ENCODE measurements at regions not wholly inside any gene's neighbourhood (a gene's known extent, or its start where the extent isn't known, plus 50 kb on each side); places are given as distances from the start of the nearest gene placed in this dataset.

- no TSS peak for BruUV-seq (replicated peaks)
- no peak for FAIRE-seq
- ChIA-PET POLR2A (no interaction called here), CTCF (no interaction called here)
- intact Hi-C loops (cut with micrococcal nuclease), result no loop called here
- TF ChIP-seq EZH2 (IDR thresholded peaks at IDR 0.05; ENCODE audit: borderline replicate concordance, low read depth, low read length, severe bottlenecking) (no peak), CTCF (IDR thresholded peaks at IDR 0.05; ENCODE audit: extremely low read depth in 1 of 2, insufficient read depth in 1 of 2, low read depth in 1 of 2, low read length in 2 of 2) (no peak), GATA2 (IDR thresholded peaks at IDR 0.05; ENCODE audit: insufficient read depth, insufficient read length, low read depth, low read length) (no peak), POLR2A (IDR thresholded peaks at IDR 0.05; ENCODE audit: low read depth, low read length) (no peak), JUN (IDR thresholded peaks at IDR 0.05; ENCODE audit: borderline replicate concordance, insufficient read depth, insufficient read length, low read depth) (no peak), FOS (IDR thresholded peaks at IDR 0.05; ENCODE audit: borderline replicate concordance, insufficient read depth, low read length) (no peak), POLR2AphosphoS5 (IDR thresholded peaks at IDR 0.05; ENCODE audit: insufficient read depth, low read depth, low read length) (no peak)
- DNase-seq (ENCODE audit: low read depth, low spot score), result no peak
- H3K4me1 ChIP-seq (ENCODE audit: control insufficient read depth, extremely low read depth, insufficient read depth, low read length), result no peaks in the 10 kb centered on the region
- H3K36me3 ChIP-seq (ENCODE audit: control insufficient read depth in 2 of 2, extremely low read depth in 1 of 2, insufficient read depth in 2 of 2, low read length in 2 of 2), result no peaks in the 10 kb centered on the region
- no peak overlapping the region for H3K4me3 ChIP-seq (replicated peaks in 1 of 3; ENCODE audit: insufficient read depth in 1 of 3, low read depth in 1 of 3, low read length in 3 of 3)
- no peak overlapping the region for H2AFZ ChIP-seq (ENCODE audit: low read depth, low read length)
- H3K9me3 ChIP-seq (replicated peaks; ENCODE audit: control insufficient read depth, insufficient read depth, low read length), result no peaks in the 10 kb centered on the region
- no peaks in the 10 kb centered on the region for H3K9me1 ChIP-seq (replicated peaks; ENCODE audit: control insufficient read depth, extremely low read depth, insufficient read depth, low read length)
- dilution Hi-C loops (cut with MboI; ENCODE audit: extremely low pct_ligation_motif_present, low sequenced_read_pairs), result no loop called here
- no peak overlapping the region for H3K9ac ChIP-seq (replicated peaks; ENCODE audit: extremely low read depth, insufficient read depth, low read length)
- H3K4me2 ChIP-seq (ENCODE audit: insufficient read depth, low read length), result no peak overlapping the region
- no peak overlapping the region for H3K27ac ChIP-seq (ENCODE audit: insufficient read depth, low read depth, low read length)
- H3K79me2 ChIP-seq (ENCODE audit: control insufficient read depth, insufficient read depth, low read length), result no peaks in the 10 kb centered on the region
- H3K27me3 ChIP-seq (ENCODE audit: control insufficient read depth in 2 of 2, insufficient read depth in 2 of 2, low read length in 2 of 2), result no peaks in the 10 kb centered on the region
- no peaks in the 10 kb centered on the region for H4K20me1 ChIP-seq (replicated peaks; ENCODE audit: control insufficient read depth, extremely low read depth, insufficient read depth, low read length)
These were observed 1403.5 kb upstream of the PABPC4L start for GRCh38 chr4:135605076-135605475.

GRCh38 chr4:135604531-135604930 lies 1402.9 kb upstream of the PABPC4L start:
- TF ChIP-seq POLR2A (IDR thresholded peaks at IDR 0.05; ENCODE audit: low read depth, low read length) (no peak), JUN (IDR thresholded peaks at IDR 0.05; ENCODE audit: borderline replicate concordance, insufficient read depth, insufficient read length, low read depth) (no peak), MYC (IDR thresholded peaks at IDR 0.05; ENCODE audit: low read depth, low read length) (no peak), EZH2 (IDR thresholded peaks at IDR 0.05; ENCODE audit: borderline replicate concordance, low read depth, low read length, severe bottlenecking) (no peak), GATA2 (IDR thresholded peaks at IDR 0.05; ENCODE audit: insufficient read depth, insufficient read length, low read depth, low read length) (no peak), CTCF (IDR thresholded peaks at IDR 0.05; ENCODE audit: extremely low read depth in 1 of 2, insufficient read depth in 1 of 2, low read depth in 1 of 2, low read length in 2 of 2) (no peak)
- Histone ChIP-seq H3K79me2 (ENCODE audit: control insufficient read depth, insufficient read depth, low read length) (no peaks in the 10 kb centered on the region), H3K27me3 (ENCODE audit: control insufficient read depth in 2 of 2, insufficient read depth in 2 of 2, low read length in 2 of 2) (no peaks in the 10 kb centered on the region), H4K20me1 (replicated peaks; ENCODE audit: control insufficient read depth, extremely low read depth, insufficient read depth, low read length) (no peaks in the 10 kb centered on the region), H3K9me3 (replicated peaks; ENCODE audit: control insufficient read depth, insufficient read depth, low read length) (no peaks in the 10 kb centered on the region), H3K27ac (ENCODE audit: insufficient read depth, low read depth, low read length) (no peak overlapping the region), H3K36me3 (ENCODE audit: control insufficient read depth in 2 of 2, extremely low read depth in 1 of 2, insufficient read depth in 2 of 2, low read length in 2 of 2) (no peaks in the 10 kb centered on the region), H3K4me1 (ENCODE audit: control insufficient read depth, extremely low read depth, insufficient read depth, low read length) (no peaks in the 10 kb centered on the region), H3K9ac (replicated peaks; ENCODE audit: extremely low read depth, insufficient read depth, low read length) (no peak overlapping the region), H2AFZ (ENCODE audit: low read depth, low read length) (no peak overlapping the region), H3K4me2 (ENCODE audit: insufficient read depth, low read length) (no peak overlapping the region), H3K9me1 (replicated peaks; ENCODE audit: control insufficient read depth, extremely low read depth, insufficient read depth, low read length) (no peaks in the 10 kb centered on the region), H3K4me3 (replicated peaks in 1 of 3; ENCODE audit: insufficient read depth in 1 of 3, low read depth in 1 of 3, low read length in 3 of 3) (no peak overlapping the region)
- POLR2A ChIA-PET, result no interaction called here
- DNase-seq (ENCODE audit: low read depth, low spot score), result no peak
- FAIRE-seq, result no peak
- dilution Hi-C loops (cut with MboI; ENCODE audit: extremely low pct_ligation_motif_present, low sequenced_read_pairs) (no loop called here), intact Hi-C loops (cut with micrococcal nuclease) (no loop called here)
- CTCF ChIA-PET, result no interaction called here
- BruUV-seq (replicated peaks), result no TSS peak
